Stomach (tissue), 4 donors: ENCODE measurements at regions not wholly inside any gene's neighbourhood (a gene's known extent, or its start where the extent isn't known, plus 50 kb on each side); places are given as distances from the start of the nearest gene placed in this dataset.

Source experiments
- POLR2A ChIP-seq, 4 donors: fragments of 450-650 bp; IDR thresholded peaks; one replicate each; pipeline ENCODE4 v1.6.1; 2016; ENCODE audit warnings: antibody characterized with exemption in 4 of 4, control low read depth in 2 of 4, mild to moderate bottlenecking in 1 of 4, moderate library complexity in 1 of 4
- POLR2AphosphoS5 ChIP-seq, 3 donors: sonication (generic); formaldehyde crosslinking; IDR thresholded peaks; one replicate each; pipeline ENCODE4 v1.6.1; 2016; ENCODE audit warnings: antibody characterized with exemption in 3 of 3
- TF ChIP-seq, protein P1 (sequence below), 7 experiments: fragments of 450-650 bp in 4 of 7; fragments of 200-600 bp in 3 of 7; sonication (generic) in 3 of 7; IDR thresholded peaks; one replicate each; pipeline ENCODE4 v1.5.1; 2016 to 2019; ENCODE audit warnings: antibody characterized with exemption in 7 of 7, control low read depth in 2 of 7, mild to moderate bottlenecking in 1 of 7

DNA sequence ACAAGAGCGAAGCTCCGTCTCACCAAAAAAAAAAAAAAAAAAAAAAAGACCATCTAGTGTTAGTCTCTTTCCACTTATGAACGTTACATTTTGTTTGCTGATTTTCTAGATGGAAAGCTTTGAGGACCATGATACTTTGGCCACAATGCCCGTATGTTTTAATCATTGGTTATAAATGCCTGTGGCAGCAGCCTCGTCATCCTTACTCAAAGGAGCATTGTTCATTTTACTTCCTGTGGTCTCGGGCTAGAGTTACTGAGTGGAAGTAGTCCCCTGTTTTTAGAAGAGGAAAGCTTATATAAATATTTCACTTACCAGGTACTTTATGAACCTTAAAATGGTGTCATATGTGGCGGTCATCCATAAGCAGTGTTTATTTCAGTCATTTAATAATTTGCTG, 359.9 kb downstream of the AEBP2 start:
- no peak for TF ChIP-seq POLR2A (IDR thresholded peaks at IDR 0.05)
- no peak for TF ChIP-seq POLR2AphosphoS5 (IDR thresholded peaks at IDR 0.05)
- TF ChIP-seq, protein P1, sequence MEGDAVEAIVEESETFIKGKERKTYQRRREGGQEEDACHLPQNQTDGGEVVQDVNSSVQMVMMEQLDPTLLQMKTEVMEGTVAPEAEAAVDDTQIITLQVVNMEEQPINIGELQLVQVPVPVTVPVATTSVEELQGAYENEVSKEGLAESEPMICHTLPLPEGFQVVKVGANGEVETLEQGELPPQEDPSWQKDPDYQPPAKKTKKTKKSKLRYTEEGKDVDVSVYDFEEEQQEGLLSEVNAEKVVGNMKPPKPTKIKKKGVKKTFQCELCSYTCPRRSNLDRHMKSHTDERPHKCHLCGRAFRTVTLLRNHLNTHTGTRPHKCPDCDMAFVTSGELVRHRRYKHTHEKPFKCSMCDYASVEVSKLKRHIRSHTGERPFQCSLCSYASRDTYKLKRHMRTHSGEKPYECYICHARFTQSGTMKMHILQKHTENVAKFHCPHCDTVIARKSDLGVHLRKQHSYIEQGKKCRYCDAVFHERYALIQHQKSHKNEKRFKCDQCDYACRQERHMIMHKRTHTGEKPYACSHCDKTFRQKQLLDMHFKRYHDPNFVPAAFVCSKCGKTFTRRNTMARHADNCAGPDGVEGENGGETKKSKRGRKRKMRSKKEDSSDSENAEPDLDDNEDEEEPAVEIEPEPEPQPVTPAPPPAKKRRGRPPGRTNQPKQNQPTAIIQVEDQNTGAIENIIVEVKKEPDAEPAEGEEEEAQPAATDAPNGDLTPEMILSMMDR (IDR thresholded peaks at IDR 0.05): no peak
